Thyroid gland (tissue), 4 donors: ENCODE measurements at regions not wholly inside any gene's neighbourhood (a gene's known extent, or its start where the extent isn't known, plus 50 kb on each side); places are given as distances from the start of the nearest gene placed in this dataset.

Source experiments
- DNase-seq, 2 donors: peaks; one replicate each; pipeline ENCODE4 v3.0.0-alpha.2; 2019
- H3K27ac ChIP-seq, 3 donors: fragments of 200-600 bp; sonication (generic); 1 replicate in 2 of 3; 2 replicates in 1 of 3; pipeline ENCODE4 v1.5.1; 2016 to 2019; ENCODE audit warnings: mild to moderate bottlenecking in 1 of 3, moderate library complexity in 1 of 3
- H3K27me3 ChIP-seq: fragments of 200-600 bp; sonication (generic); one replicate; pipeline ENCODE4 v1.5.1; 2019
- H3K36me3 ChIP-seq, 2 donors: fragments of 200-600 bp; sonication (generic); one replicate each; pipeline ENCODE4 v1.5.1; 2016 to 2019
- H3K4me1 ChIP-seq, 2 donors: fragments of 200-600 bp; sonication (generic); one replicate each; pipeline ENCODE4 v1.5.1; 2017 to 2019
- H3K4me3 ChIP-seq, 3 donors: fragments of 200-600 bp; sonication (generic); replicated peaks in 1 of 3; 1 replicate in 2 of 3; 2 replicates in 1 of 3; pipeline ENCODE4 v1.5.1; 2016; ENCODE audit warnings: mild to moderate bottlenecking in 1 of 3
- H3K9me3 ChIP-seq: fragments of 200-600 bp; sonication (generic); one replicate; pipeline ENCODE4 v1.5.1; 2017
- CTCF ChIP-seq, 6 experiments: fragments of 200-600 bp in 3 of 6; fragments of 450-650 bp in 3 of 6; sonication (generic) in 3 of 6; IDR thresholded peaks; one replicate each; pipeline ENCODE4 v1.5.1; 2016 to 2019; ENCODE audit warnings: antibody characterized with exemption in 6 of 6, mild to moderate bottlenecking in 2 of 6, inconsistent platforms in 1 of 6, moderate library complexity in 1 of 6
- POLR2A ChIP-seq, 2 donors: fragments of 450-650 bp; IDR thresholded peaks; one replicate each; pipeline ENCODE4 v1.6.1; 2017; ENCODE audit warnings: antibody characterized with exemption in 2 of 2, mild to moderate bottlenecking in 2 of 2, moderate library complexity in 1 of 2
- WGBS, 2 donors: methylation state at CpG; one replicate each; pipeline ENCODE4 v1.1.5; 2017; 5-methylcytosine and 5-hydroxymethylcytosine counted together
- intact Hi-C: fragments of 100-400 bp; cut with DNase I; formaldehyde crosslinking; loops from one replicate; pipeline ENCODE4 v1.15.1; 2023

DNA sequence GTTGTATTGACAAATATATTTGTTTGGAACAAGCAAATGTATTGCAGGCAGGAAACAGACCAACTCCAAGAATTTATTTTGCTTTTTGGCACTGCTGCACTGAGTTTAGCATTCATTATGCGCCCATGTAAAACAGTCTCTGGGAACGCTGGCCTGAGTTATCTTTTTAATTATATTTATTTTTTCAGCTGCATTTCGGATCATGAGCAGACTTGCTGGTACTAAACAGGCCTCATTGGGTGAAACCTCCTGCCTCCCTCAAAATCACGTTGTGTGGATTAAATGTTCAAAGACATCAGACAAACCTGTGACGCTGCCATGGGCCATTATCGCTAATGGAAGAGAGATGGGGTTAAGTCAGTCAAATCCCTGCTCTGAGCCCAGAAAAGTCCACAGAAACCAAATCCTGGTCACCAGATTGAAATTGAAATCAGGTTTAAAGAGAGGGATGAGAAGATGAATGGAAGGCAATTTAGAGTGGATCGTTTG lies 511.1 kb upstream of the PROK2 start:
- TF ChIP-seq CTCF (IDR thresholded peaks at IDR 0.05) (no peak), POLR2A (IDR thresholded peaks at IDR 0.05) (no peak)
- Histone ChIP-seq H3K27ac (no peak overlapping the region), H3K4me1 (peaks cover 0 to 5% of the 10 kb centered on the region in 2 donors), H3K36me3 (no peaks in the 10 kb centered on the region), H3K4me3 (no peak overlapping the region), H3K9me3 (no peaks in the 10 kb centered on the region), H3K27me3 (no peaks in the 10 kb centered on the region)
- WGBS, 2 donors: 92 to 94% methylated on average over 7 of the region's 7 CpGs
- intact Hi-C loops: no loop called here
- DNase-seq: no peak

- TF ChIP-seq CTCF (IDR thresholded peaks at IDR 0.05) (no peak), POLR2A (IDR thresholded peaks at IDR 0.05) (no peak)
- intact Hi-C loops: no loop called here
- Histone ChIP-seq H3K4me1 (peaks cover 0 to 5% of the 10 kb centered on the region in 2 donors), H3K4me3 (no peak overlapping the region), H3K27ac (no peak overlapping the region), H3K27me3 (no peaks in the 10 kb centered on the region), H3K9me3 (no peaks in the 10 kb centered on the region), H3K36me3 (no peaks in the 10 kb centered on the region)
- 75 to 80% methylated on average over 7 of the region's 7 CpGs for WGBS, 2 donors
- no peak for DNase-seq
Measured at GRCh38 chr3:72295276-72295961, 510.5 kb upstream of the PROK2 start.

GRCh38 chr3:72290859-72291638 lies 506.1 kb upstream of the PROK2 start:
- intact Hi-C loops: no loop called here
- WGBS, 2 donors: 72 to 73% methylated on average over 10 of the region's 10 CpGs
- no peak for DNase-seq
- Histone ChIP-seq H3K9me3 (no peaks in the 10 kb centered on the region), H3K36me3 (no peaks in the 10 kb centered on the region), H3K27ac (no peak overlapping the region), H3K27me3 (no peaks in the 10 kb centered on the region), H3K4me1 (peaks cover 3 to 9% of the 10 kb centered on the region in 2 donors), H3K4me3 (no peak overlapping the region)
- TF ChIP-seq POLR2A (IDR thresholded peaks at IDR 0.05) (no peak), CTCF (IDR thresholded peaks at IDR 0.05) (no peak)

DNA sequence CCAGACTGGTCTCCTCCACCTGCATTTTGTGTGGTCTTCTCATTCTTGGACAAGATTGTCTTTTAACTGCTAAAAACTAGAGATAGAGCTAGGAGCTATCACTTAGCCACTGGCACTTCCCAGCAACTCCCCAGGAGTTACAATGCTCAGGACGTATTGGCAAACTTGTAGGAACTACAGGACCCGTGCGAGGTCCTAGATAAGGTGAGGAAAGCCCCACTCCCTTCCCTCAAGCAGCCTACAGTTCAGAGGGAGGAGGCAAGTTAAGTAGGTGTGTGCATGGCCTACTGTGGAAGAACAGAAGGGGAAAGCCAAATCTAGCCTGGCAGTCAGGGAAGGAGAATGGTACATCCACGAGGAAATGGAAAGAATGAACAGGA lies 504.7 kb upstream of the PROK2 start:
- H3K4me3 ChIP-seq: no peak overlapping the region
- no peaks in the 10 kb centered on the region for H3K27me3 ChIP-seq
- 92 to 98% methylated on average over 4 of the region's 4 CpGs for WGBS, 2 donors
- no peak overlapping the region for H3K27ac ChIP-seq
- no peaks in the 10 kb centered on the region for H3K9me3 ChIP-seq
- intact Hi-C loops: no loop called here
- TF ChIP-seq CTCF (IDR thresholded peaks at IDR 0.05): no peak
- no peak for TF ChIP-seq POLR2A (IDR thresholded peaks at IDR 0.05)
- no peak for DNase-seq
- H3K4me1 ChIP-seq: peaks cover 3 to 9% of the 10 kb centered on the region in 2 donors
- no peaks in the 10 kb centered on the region for H3K36me3 ChIP-seq
